K562 (cell line): ENCODE measurements at regions not wholly inside any gene's neighbourhood (a gene's known extent, or its start where the extent isn't known, plus 50 kb on each side); places are given as distances from the start of the nearest gene placed in this dataset.

ENCODE experiments used
- ATAC-seq: fragments of 200-7000 bp; cut with Tn5 transposase; 3 replicates; pipeline ENCODE4 v1.9.1; 2020; ENCODE audit warnings: moderate library complexity
- BruUV-seq: library from RNA; stranded (reverse); fragments of 400-500 nt; replicated peaks from 2 replicates; lab custom pipeline; 2021; lab: Mats Ljungman, UMichigan
- CTCF ChIA-PET: fragments of 300-600 bp; formaldehyde crosslinking; extraction: SDS; loops from one replicate; lab custom pipeline; 2021; ENCODE audit warnings: low intra/inter-chr PET ratio; lab: Yijun Ruan, JAX
- POLR2A ChIA-PET: fragments of 300-600, 350-650 bp; sonication (Branson Sonifier 250); formaldehyde crosslinking; extraction: SDS; loops from one replicate; lab custom pipeline; 2021; ENCODE audit warnings: antibody characterized with exemption, inconsistent platforms; lab: Yijun Ruan, JAX
- DNase-seq, 4 experiments: peaks; one replicate each; pipeline versions ENCODE4 v3.0.0 to v3.0.0-alpha.2; 2011 to 2018; ENCODE audit warnings: low spot score in 3 of 4, mixed read lengths in 3 of 4; ENCODE audit errors: extremely low read depth in 1 of 4
- FAIRE-seq: peaks from 2 replicates; lab custom pipeline; 2011; peaks lifted over from hg19 to GRCh38; lab: Jason Lieb, UNC
- H2AFZ ChIP-seq: 2 replicates; pipeline ENCODE4 v1.6.0; 2011; ENCODE audit warnings: low read depth, low read length, control low read depth, inconsistent platforms
- H3K27ac ChIP-seq: fragments of 200-600 bp; 3 replicates; pipeline ENCODE4 v1.8.0; 2011; ENCODE audit warnings: low read depth, mild to moderate bottlenecking, control low read depth, inconsistent platforms, low read length, moderate library complexity, mixed read lengths; ENCODE audit errors: extremely low read depth
- H3K27me3 ChIP-seq, 2 experiments: fragments of 300-600 bp in 1 of 2; 2 replicates in 1 of 2; 3 replicates in 1 of 2; pipeline versions ENCODE4 v1.6.0 to v1.8.0; 2011; ENCODE audit warnings: inconsistent platforms in 2 of 2, low read length in 2 of 2, mild to moderate bottlenecking in 1 of 2, mixed read lengths in 1 of 2, moderate library complexity in 1 of 2; ENCODE audit not compliant: control insufficient read depth in 2 of 2, insufficient read depth in 2 of 2
- H3K36me3 ChIP-seq: fragments of 300-600 bp; 3 replicates; pipeline ENCODE4 v1.8.0; 2011; ENCODE audit warnings: mild to moderate bottlenecking, low read length, inconsistent platforms; ENCODE audit not compliant: control insufficient read depth, insufficient read depth
- H3K4me1 ChIP-seq, 2 experiments: fragments of 200-600 bp in 1 of 2; replicated peaks in 1 of 2; 2 replicates in 1 of 2; 3 replicates in 1 of 2; pipeline versions ENCODE4 v1.5.1 to v1.8.0; 2011; ENCODE audit warnings: inconsistent platforms in 2 of 2, low read length in 2 of 2, mild to moderate bottlenecking in 1 of 2, mixed read lengths in 1 of 2, moderate library complexity in 1 of 2; ENCODE audit not compliant: control insufficient read depth in 2 of 2, insufficient read depth in 2 of 2
- H3K4me2 ChIP-seq: 2 replicates; pipeline ENCODE4 v1.6.1; 2011; ENCODE audit warnings: low read length, control low read depth, inconsistent platforms, mixed read lengths; ENCODE audit not compliant: insufficient read depth
- H3K4me3 ChIP-seq: fragments of 200-600 bp; sonication (generic), shearing (Covaris generic); 2 replicates; pipeline ENCODE4 v1.5.1; 2016; ENCODE audit warnings: control low read depth, inconsistent platforms
- H3K79me2 ChIP-seq: fragments of 200-600 bp; 3 replicates; pipeline ENCODE4 v1.8.0; 2011; ENCODE audit warnings: low read length, inconsistent platforms; ENCODE audit not compliant: control insufficient read depth, insufficient read depth
- H3K9ac ChIP-seq, 2 experiments: 2 replicates each; pipeline versions ENCODE4 v1.6.0 to v1.6.1; 2011; ENCODE audit warnings: low read depth in 2 of 2, low read length in 2 of 2, control low read depth in 1 of 2, inconsistent platforms in 1 of 2, mild to moderate bottlenecking in 1 of 2, mixed read lengths in 1 of 2; ENCODE audit not compliant: insufficient read depth in 1 of 2
- H3K9me1 ChIP-seq: one replicate; pipeline ENCODE4 v1.6.0; 2011; ENCODE audit warnings: inconsistent platforms, mild to moderate bottlenecking, low read length, moderate library complexity; ENCODE audit not compliant: control insufficient read depth, insufficient read depth
- H3K9me3 ChIP-seq: replicated peaks from 2 replicates; pipeline ENCODE4 v1.5.1; 2011; ENCODE audit warnings: low read depth, low read length, inconsistent platforms; ENCODE audit not compliant: control insufficient read depth, insufficient read depth
- H4K20me1 ChIP-seq: replicated peaks from 2 replicates; pipeline ENCODE4 v1.6.1; 2011; ENCODE audit warnings: low read length, inconsistent platforms, mixed read lengths; ENCODE audit not compliant: control insufficient read depth, insufficient read depth
- DIDO1 ChIP-seq: fragments of 450-650 bp; IDR thresholded peaks from 2 replicates; pipeline ENCODE4 v1.6.1; 2016; ENCODE audit warnings: low read depth, missing biosample characterization, missing genetic modification characterization
- RNF2 ChIP-seq: sonication (generic); IDR thresholded peaks from 2 replicates; pipeline ENCODE4 v1.6.1; 2016
- WGBS: fragments of 100-300 bp; shearing (Covaris generic); methylation state at CpG from one replicate; pipeline ENCODE4 v1.1.6; 2016; ENCODE audit warnings: low coverage, mixed read lengths; ENCODE audit not compliant: insufficient coverage; ENCODE audit errors: missing lambda C conversion rate; 5-methylcytosine and 5-hydroxymethylcytosine counted together
- in situ Hi-C: fragments of 300-500 bp; cut with MboI; formaldehyde crosslinking; loops from 4 replicates; pipeline ENCODE4 v1.15.0; 2018; ENCODE audit warnings: inconsistent platforms, mixed read lengths
- intact Hi-C: fragments of 100-400 bp; cut with micrococcal nuclease; formaldehyde crosslinking; loops from 2 replicates; pipeline ENCODE4 v1.14.2; 2022
- TF ChIP-seq, protein P1 (sequence below): fragments of 250-450 bp; sonication (Bioruptor Pico); IDR thresholded peaks from 2 replicates; pipeline ENCODE4 v1.5.0; 2020; ENCODE audit warnings: mild to moderate bottlenecking, borderline replicate concordance
- TF ChIP-seq, protein P2 (sequence below): fragments of 200-600 bp; sonication (generic); IDR thresholded peaks from one replicate; pipeline ENCODE4 v1.6.1; 2012; ENCODE audit warnings: mild to moderate bottlenecking, low read depth, low read length, inconsistent platforms
- TF ChIP-seq, protein P3 (sequence below): fragments of 450-650 bp; IDR thresholded peaks from 2 replicates; pipeline ENCODE4 v1.6.1; 2016; ENCODE audit warnings: antibody characterized with exemption
- TF ChIP-seq, protein P4 (sequence below): fragments of 450-650 bp; IDR thresholded peaks from 2 replicates; pipeline ENCODE4 v1.6.1; 2018; ENCODE audit warnings: mild to moderate bottlenecking, low read depth; ENCODE audit not compliant: partially characterized antibody

DNA sequence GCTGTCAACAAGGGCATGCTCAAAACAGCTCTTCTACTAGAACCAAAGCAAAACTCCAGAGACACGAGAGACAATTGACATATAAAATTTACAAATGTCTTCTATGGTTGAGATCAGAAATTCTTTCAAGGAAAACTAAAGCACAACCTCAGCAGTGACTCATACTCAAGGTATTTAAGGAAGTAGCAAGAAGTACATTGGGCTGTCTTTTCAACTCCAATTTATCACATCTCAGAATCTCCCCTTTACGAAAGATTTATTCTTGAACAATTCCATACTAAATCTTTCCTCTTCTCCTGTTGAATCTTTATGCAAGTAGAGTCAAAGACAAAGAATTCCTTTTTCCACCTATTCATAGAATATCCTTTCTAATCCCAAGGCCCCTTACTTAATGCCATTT is 324.0 kb downstream of the IRS1 start:
- no TSS peak for BruUV-seq
- Histone ChIP-seq H4K20me1 (no peaks in the 10 kb centered on the region), H3K9me1 (no peaks in the 10 kb centered on the region), H3K4me1 (no peaks in the 10 kb centered on the region), H3K36me3 (no peaks in the 10 kb centered on the region), H3K27ac (no peak overlapping the region), H3K79me2 (no peaks in the 10 kb centered on the region), H3K9me3 (no peaks in the 10 kb centered on the region), H3K4me2 (no peak overlapping the region), H3K4me3 (no peak overlapping the region), H3K9ac (no peak overlapping the region), H2AFZ (no peak overlapping the region), H3K27me3 (no peaks in the 10 kb centered on the region)
- no peak for ATAC-seq
- 0% methylated on average over 2 of the region's 2 CpGs for WGBS
- intact Hi-C loops = no loop called here
- in situ Hi-C loops = no loop called here
- no peak for FAIRE-seq
- DNase-seq = no peak
- ChIA-PET CTCF (no interaction called here), POLR2A (no interaction called here)
- TF ChIP-seq RNF2 = no peak
- TF ChIP-seq, protein P1, sequence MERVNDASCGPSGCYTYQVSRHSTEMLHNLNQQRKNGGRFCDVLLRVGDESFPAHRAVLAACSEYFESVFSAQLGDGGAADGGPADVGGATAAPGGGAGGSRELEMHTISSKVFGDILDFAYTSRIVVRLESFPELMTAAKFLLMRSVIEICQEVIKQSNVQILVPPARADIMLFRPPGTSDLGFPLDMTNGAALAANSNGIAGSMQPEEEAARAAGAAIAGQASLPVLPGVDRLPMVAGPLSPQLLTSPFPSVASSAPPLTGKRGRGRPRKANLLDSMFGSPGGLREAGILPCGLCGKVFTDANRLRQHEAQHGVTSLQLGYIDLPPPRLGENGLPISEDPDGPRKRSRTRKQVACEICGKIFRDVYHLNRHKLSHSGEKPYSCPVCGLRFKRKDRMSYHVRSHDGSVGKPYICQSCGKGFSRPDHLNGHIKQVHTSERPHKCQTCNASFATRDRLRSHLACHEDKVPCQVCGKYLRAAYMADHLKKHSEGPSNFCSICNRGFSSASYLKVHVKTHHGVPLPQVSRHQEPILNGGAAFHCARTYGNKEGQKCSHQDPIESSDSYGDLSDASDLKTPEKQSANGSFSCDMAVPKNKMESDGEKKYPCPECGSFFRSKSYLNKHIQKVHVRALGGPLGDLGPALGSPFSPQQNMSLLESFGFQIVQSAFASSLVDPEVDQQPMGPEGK = no peak
- TF ChIP-seq, protein P2, sequence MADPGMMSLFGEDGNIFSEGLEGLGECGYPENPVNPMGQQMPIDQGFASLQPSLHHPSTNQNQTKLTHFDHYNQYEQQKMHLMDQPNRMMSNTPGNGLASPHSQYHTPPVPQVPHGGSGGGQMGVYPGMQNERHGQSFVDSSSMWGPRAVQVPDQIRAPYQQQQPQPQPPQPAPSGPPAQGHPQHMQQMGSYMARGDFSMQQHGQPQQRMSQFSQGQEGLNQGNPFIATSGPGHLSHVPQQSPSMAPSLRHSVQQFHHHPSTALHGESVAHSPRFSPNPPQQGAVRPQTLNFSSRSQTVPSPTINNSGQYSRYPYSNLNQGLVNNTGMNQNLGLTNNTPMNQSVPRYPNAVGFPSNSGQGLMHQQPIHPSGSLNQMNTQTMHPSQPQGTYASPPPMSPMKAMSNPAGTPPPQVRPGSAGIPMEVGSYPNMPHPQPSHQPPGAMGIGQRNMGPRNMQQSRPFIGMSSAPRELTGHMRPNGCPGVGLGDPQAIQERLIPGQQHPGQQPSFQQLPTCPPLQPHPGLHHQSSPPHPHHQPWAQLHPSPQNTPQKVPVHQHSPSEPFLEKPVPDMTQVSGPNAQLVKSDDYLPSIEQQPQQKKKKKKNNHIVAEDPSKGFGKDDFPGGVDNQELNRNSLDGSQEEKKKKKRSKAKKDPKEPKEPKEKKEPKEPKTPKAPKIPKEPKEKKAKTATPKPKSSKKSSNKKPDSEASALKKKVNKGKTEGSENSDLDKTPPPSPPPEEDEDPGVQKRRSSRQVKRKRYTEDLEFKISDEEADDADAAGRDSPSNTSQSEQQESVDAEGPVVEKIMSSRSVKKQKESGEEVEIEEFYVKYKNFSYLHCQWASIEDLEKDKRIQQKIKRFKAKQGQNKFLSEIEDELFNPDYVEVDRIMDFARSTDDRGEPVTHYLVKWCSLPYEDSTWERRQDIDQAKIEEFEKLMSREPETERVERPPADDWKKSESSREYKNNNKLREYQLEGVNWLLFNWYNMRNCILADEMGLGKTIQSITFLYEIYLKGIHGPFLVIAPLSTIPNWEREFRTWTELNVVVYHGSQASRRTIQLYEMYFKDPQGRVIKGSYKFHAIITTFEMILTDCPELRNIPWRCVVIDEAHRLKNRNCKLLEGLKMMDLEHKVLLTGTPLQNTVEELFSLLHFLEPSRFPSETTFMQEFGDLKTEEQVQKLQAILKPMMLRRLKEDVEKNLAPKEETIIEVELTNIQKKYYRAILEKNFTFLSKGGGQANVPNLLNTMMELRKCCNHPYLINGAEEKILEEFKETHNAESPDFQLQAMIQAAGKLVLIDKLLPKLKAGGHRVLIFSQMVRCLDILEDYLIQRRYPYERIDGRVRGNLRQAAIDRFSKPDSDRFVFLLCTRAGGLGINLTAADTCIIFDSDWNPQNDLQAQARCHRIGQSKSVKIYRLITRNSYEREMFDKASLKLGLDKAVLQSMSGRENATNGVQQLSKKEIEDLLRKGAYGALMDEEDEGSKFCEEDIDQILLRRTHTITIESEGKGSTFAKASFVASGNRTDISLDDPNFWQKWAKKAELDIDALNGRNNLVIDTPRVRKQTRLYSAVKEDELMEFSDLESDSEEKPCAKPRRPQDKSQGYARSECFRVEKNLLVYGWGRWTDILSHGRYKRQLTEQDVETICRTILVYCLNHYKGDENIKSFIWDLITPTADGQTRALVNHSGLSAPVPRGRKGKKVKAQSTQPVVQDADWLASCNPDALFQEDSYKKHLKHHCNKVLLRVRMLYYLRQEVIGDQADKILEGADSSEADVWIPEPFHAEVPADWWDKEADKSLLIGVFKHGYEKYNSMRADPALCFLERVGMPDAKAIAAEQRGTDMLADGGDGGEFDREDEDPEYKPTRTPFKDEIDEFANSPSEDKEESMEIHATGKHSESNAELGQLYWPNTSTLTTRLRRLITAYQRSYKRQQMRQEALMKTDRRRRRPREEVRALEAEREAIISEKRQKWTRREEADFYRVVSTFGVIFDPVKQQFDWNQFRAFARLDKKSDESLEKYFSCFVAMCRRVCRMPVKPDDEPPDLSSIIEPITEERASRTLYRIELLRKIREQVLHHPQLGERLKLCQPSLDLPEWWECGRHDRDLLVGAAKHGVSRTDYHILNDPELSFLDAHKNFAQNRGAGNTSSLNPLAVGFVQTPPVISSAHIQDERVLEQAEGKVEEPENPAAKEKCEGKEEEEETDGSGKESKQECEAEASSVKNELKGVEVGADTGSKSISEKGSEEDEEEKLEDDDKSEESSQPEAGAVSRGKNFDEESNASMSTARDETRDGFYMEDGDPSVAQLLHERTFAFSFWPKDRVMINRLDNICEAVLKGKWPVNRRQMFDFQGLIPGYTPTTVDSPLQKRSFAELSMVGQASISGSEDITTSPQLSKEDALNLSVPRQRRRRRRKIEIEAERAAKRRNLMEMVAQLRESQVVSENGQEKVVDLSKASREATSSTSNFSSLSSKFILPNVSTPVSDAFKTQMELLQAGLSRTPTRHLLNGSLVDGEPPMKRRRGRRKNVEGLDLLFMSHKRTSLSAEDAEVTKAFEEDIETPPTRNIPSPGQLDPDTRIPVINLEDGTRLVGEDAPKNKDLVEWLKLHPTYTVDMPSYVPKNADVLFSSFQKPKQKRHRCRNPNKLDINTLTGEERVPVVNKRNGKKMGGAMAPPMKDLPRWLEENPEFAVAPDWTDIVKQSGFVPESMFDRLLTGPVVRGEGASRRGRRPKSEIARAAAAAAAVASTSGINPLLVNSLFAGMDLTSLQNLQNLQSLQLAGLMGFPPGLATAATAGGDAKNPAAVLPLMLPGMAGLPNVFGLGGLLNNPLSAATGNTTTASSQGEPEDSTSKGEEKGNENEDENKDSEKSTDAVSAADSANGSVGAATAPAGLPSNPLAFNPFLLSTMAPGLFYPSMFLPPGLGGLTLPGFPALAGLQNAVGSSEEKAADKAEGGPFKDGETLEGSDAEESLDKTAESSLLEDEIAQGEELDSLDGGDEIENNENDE = no peak
- TF ChIP-seq, protein P3, sequence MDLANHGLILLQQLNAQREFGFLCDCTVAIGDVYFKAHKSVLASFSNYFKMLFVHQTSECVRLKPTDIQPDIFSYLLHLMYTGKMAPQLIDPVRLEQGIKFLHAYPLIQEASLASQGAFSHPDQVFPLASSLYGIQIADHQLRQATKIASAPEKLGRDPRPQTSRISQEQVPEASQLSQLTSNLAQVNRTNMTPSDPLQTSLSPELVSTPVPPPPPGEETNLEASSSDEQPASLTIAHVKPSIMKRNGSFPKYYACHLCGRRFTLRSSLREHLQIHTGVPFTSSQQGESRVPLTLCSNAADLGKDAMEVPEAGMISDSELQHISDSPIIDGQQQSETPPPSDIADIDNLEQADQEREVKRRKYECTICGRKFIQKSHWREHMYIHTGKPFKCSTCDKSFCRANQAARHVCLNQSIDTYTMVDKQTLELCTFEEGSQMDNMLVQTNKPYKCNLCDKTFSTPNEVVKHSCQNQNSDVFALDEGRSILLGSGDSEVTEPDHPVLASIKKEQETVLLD = no peak
- TF ChIP-seq DIDO1 (tag) = no peak
- TF ChIP-seq, protein P4, sequence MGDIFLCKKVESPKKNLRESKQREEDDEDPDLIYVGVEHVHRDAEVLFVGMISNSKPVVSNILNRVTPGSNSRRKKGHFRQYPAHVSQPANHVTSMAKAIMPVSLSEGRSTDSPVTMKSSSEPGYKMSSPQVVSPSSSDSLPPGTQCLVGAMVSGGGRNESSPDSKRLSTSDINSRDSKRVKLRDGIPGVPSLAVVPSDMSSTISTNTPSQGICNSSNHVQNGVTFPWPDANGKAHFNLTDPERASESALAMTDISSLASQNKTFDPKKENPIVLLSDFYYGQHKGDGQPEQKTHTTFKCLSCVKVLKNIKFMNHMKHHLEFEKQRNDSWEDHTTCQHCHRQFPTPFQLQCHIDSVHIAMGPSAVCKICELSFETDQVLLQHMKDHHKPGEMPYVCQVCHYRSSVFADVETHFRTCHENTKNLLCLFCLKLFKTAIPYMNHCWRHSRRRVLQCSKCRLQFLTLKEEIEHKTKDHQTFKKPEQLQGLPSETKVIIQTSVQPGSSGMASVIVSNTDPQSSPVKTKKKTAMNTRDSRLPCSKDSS = no peak
